ENCODE measurements at regions not wholly inside any gene's neighbourhood (a gene's known extent, or its start where the extent isn't known, plus 50 kb on each side); places are given as distances from the start of the nearest gene placed in this dataset.

DNA sequence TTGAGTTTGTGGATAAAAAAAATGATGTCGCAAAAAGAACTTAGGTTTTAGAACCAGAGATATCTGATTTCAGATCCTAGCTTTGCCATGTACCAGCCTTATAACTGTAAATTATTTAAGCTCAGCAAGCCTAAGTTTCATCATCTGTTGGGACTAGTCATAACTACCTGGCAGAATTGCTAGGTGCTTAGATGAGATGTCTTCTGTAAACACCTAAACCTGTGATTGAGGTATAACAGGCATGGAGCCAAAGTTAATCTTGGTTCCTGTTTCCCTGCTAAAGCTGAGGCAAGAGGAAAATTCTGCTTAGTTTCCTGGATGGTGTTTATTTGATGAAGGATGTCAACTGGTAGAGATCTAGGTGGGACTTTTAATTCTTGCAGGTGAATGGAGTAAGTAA, 331.3 kb upstream of the RBMS3 start:
- Histone ChIP-seq H3K9me3 (ENCODE audit: control insufficient read depth, insufficient read depth, low read depth, low read length) (no peaks in the 10 kb centered on the region), H3K4me3 (replicated peaks in 1 of 4; ENCODE audit: control extremely low read depth in 1 of 4, insufficient read depth in 1 of 4, low read depth in 3 of 4, low read length in 4 of 4) (no peak overlapping the region), H3K36me3 (ENCODE audit: control insufficient read depth, insufficient read depth, low read length) (no peaks in the 10 kb centered on the region), H3K9ac (ENCODE audit: insufficient read depth, low read length) (no peak overlapping the region), H3K4me2 (ENCODE audit: extremely low read depth, insufficient read depth, low read length) (no peak overlapping the region), H3K27ac (ENCODE audit: insufficient read depth, low read length) (no peak overlapping the region), H2AFZ (ENCODE audit: low read length) (no peak overlapping the region), H3K79me2 (ENCODE audit: control insufficient read depth, insufficient read depth, low read length) (no peaks in the 10 kb centered on the region), H3K27me3 (ENCODE audit: control insufficient read depth, insufficient read depth, low read length) (no peaks in the 10 kb centered on the region), H3K4me1 (ENCODE audit: control insufficient read depth, extremely low read depth, insufficient read depth, low read length) (no peaks in the 10 kb centered on the region), H4K20me1 (ENCODE audit: control insufficient read depth, extremely low read depth, insufficient read depth, low read length) (no peaks in the 10 kb centered on the region)
- no peak for TF ChIP-seq EZH2 (IDR thresholded peaks at IDR 0.05; ENCODE audit: low read length, missing control alignments)
- TF ChIP-seq, protein P1, sequence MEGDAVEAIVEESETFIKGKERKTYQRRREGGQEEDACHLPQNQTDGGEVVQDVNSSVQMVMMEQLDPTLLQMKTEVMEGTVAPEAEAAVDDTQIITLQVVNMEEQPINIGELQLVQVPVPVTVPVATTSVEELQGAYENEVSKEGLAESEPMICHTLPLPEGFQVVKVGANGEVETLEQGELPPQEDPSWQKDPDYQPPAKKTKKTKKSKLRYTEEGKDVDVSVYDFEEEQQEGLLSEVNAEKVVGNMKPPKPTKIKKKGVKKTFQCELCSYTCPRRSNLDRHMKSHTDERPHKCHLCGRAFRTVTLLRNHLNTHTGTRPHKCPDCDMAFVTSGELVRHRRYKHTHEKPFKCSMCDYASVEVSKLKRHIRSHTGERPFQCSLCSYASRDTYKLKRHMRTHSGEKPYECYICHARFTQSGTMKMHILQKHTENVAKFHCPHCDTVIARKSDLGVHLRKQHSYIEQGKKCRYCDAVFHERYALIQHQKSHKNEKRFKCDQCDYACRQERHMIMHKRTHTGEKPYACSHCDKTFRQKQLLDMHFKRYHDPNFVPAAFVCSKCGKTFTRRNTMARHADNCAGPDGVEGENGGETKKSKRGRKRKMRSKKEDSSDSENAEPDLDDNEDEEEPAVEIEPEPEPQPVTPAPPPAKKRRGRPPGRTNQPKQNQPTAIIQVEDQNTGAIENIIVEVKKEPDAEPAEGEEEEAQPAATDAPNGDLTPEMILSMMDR (conservative IDR thresholded peaks at IDR 0.05 in 1 of 2, IDR thresholded peaks at IDR 0.05 in 1 of 2; ENCODE audit: low read depth in 1 of 2, low read length in 2 of 2) = no peak
- no peak for DNase-seq (ENCODE audit: low read depth in 2 of 2)

DNA sequence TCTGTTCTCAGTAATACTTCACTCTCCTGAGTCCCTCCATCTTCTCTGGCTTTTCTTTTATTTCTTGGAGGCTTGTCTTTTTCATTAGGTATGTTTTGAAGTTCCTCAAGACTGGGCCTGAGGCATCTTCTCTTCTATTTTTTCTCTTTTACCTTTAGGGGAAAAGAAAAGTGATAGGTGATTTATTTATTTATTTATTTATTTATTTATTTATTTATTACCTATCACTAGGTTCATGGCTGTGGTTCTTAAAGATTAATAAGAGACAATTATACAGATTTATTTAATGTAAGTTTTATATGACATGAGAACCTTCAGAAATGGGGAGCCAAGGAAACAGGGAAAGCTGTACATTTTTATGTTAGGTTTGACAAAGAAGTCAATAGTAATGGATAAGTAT, 330.3 kb upstream of the RBMS3 start:
- Histone ChIP-seq H3K4me1 (ENCODE audit: control insufficient read depth, extremely low read depth, insufficient read depth, low read length) (no peaks in the 10 kb centered on the region), H3K36me3 (ENCODE audit: control insufficient read depth, insufficient read depth, low read length) (no peaks in the 10 kb centered on the region), H3K9me3 (ENCODE audit: control insufficient read depth, insufficient read depth, low read depth, low read length) (no peaks in the 10 kb centered on the region), H4K20me1 (ENCODE audit: control insufficient read depth, extremely low read depth, insufficient read depth, low read length) (no peaks in the 10 kb centered on the region), H3K4me3 (replicated peaks in 1 of 4; ENCODE audit: control extremely low read depth in 1 of 4, insufficient read depth in 1 of 4, low read depth in 3 of 4, low read length in 4 of 4) (no peak overlapping the region), H3K27me3 (ENCODE audit: control insufficient read depth, insufficient read depth, low read length) (no peaks in the 10 kb centered on the region), H3K9ac (ENCODE audit: insufficient read depth, low read length) (no peak overlapping the region), H2AFZ (ENCODE audit: low read length) (no peak overlapping the region), H3K79me2 (ENCODE audit: control insufficient read depth, insufficient read depth, low read length) (no peaks in the 10 kb centered on the region), H3K27ac (ENCODE audit: insufficient read depth, low read length) (no peak overlapping the region), H3K4me2 (ENCODE audit: extremely low read depth, insufficient read depth, low read length) (no peak overlapping the region)
- TF ChIP-seq, protein P1 (conservative IDR thresholded peaks at IDR 0.05 in 1 of 2, IDR thresholded peaks at IDR 0.05 in 1 of 2; ENCODE audit: low read depth in 1 of 2, low read length in 2 of 2) = no peak
- no peak for TF ChIP-seq EZH2 (IDR thresholded peaks at IDR 0.05; ENCODE audit: low read length, missing control alignments)
- no peak for DNase-seq (ENCODE audit: low read depth in 2 of 2)

DNA sequence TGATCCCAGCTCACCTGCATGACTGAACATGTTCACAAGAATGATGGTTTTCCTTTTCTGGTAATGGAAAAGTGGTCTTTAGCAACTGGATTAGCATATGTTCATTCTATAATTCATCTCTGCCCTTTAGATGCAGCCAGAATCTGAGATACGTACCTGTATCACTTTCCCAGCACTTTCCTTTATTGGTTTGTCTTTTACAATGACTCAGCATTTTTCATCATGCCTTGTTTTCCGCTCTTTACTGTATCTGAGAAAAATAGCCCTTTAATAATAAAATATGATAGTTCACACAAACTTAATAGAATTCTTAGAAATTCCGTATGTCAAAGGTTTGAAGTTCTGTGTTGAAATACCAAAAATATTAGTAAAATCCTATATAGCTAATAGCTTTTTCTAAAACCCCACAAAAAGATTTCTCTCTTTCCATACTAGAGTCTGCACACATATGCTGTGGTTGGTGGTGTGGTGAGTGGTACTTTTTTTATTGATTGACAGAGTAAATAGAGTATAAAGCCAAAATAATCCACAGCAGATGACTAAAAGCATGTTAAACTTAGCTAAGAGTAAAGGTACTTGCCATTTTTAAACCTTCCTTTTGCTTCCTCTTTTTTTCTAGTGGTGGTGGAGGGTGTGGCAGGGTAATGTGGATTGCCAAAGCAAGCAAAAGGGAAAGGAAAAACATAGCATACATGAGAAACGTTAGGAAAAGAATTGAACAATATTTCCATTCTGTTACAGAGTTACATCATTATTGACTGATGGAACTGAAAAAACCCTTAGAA, 328.9 kb upstream of the RBMS3 start:
- no peaks in the 10 kb centered on the region for H4K20me1 ChIP-seq (ENCODE audit: control insufficient read depth, extremely low read depth, insufficient read depth, low read length)
- no peak overlapping the region for H2AFZ ChIP-seq (ENCODE audit: low read length)
- TF ChIP-seq, protein P1 (conservative IDR thresholded peaks at IDR 0.05 in 1 of 2, IDR thresholded peaks at IDR 0.05 in 1 of 2; ENCODE audit: low read depth in 1 of 2, low read length in 2 of 2) = peak in 1 of 2 donors; percentile 7
- TF ChIP-seq EZH2 (IDR thresholded peaks at IDR 0.05; ENCODE audit: low read length, missing control alignments) = no peak
- no peak overlapping the region for H3K27ac ChIP-seq (ENCODE audit: insufficient read depth, low read length)
- H3K27me3 ChIP-seq (ENCODE audit: control insufficient read depth, insufficient read depth, low read length) = no peaks in the 10 kb centered on the region
- no peak overlapping the region for H3K4me2 ChIP-seq (ENCODE audit: extremely low read depth, insufficient read depth, low read length)
- H3K36me3 ChIP-seq (ENCODE audit: control insufficient read depth, insufficient read depth, low read length) = no peaks in the 10 kb centered on the region
- H3K9ac ChIP-seq (ENCODE audit: insufficient read depth, low read length) = no peak overlapping the region
- no peak for DNase-seq (ENCODE audit: low read depth in 2 of 2)
- H3K4me1 ChIP-seq (ENCODE audit: control insufficient read depth, extremely low read depth, insufficient read depth, low read length) = no peaks in the 10 kb centered on the region
- no peaks in the 10 kb centered on the region for H3K9me3 ChIP-seq (ENCODE audit: control insufficient read depth, insufficient read depth, low read depth, low read length)
- H3K79me2 ChIP-seq (ENCODE audit: control insufficient read depth, insufficient read depth, low read length) = no peaks in the 10 kb centered on the region
- no peak overlapping the region for H3K4me3 ChIP-seq (replicated peaks in 1 of 4; ENCODE audit: control extremely low read depth in 1 of 4, insufficient read depth in 1 of 4, low read depth in 3 of 4, low read length in 4 of 4)

Data from fibroblast of lung (primary cell).